Hepatocyte (in vitro differentiated cells): ENCODE measurements at regions not wholly inside any gene's neighbourhood (a gene's known extent, or its start where the extent isn't known, plus 50 kb on each side); places are given as distances from the start of the nearest gene placed in this dataset.

Experiments
- EZH2 ChIP-seq: fragments of 200-600 bp; sonication (generic); IDR thresholded peaks from 2 replicates; pipeline ENCODE4 v1.6.1; 2016; ENCODE audit warnings: antibody characterized with exemption, mild to moderate bottlenecking, borderline replicate concordance
- EZH2phosphoT487 ChIP-seq: fragments of 200-600 bp; sonication (generic); IDR thresholded peaks from one replicate; pipeline ENCODE4 v1.6.1; 2018; ENCODE audit warnings: antibody characterized with exemption, mild to moderate bottlenecking, low read depth, moderate library complexity; ENCODE audit not compliant: unreplicated experiment, severe bottlenecking
- TF ChIP-seq, protein P1 (sequence below): fragments of 200-600 bp; sonication (generic); IDR thresholded peaks from 2 replicates; pipeline ENCODE4 v1.5.1; 2016; ENCODE audit warnings: antibody characterized with exemption, mild to moderate bottlenecking; ENCODE audit not compliant: poor library complexity

DNA sequence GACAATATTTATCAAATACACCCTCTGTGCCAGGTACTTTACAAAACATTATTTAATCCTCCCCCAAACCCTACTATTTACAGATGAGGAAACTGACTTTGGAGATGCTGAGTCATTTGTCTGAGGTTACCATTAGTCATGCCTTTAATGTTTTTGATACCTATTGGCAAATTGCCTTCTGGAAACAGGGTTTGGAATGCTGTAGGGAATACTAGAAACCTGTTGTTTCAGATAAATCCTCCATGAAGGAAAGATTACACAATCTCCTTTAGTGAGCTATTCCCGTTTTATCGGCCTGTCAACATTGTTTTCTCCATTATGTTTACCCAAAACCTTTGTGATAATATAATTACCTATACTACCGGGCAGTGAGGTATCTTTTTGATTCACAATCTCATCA lies 93.6 kb upstream of the ADGRF1 start:
- TF ChIP-seq, protein P1, sequence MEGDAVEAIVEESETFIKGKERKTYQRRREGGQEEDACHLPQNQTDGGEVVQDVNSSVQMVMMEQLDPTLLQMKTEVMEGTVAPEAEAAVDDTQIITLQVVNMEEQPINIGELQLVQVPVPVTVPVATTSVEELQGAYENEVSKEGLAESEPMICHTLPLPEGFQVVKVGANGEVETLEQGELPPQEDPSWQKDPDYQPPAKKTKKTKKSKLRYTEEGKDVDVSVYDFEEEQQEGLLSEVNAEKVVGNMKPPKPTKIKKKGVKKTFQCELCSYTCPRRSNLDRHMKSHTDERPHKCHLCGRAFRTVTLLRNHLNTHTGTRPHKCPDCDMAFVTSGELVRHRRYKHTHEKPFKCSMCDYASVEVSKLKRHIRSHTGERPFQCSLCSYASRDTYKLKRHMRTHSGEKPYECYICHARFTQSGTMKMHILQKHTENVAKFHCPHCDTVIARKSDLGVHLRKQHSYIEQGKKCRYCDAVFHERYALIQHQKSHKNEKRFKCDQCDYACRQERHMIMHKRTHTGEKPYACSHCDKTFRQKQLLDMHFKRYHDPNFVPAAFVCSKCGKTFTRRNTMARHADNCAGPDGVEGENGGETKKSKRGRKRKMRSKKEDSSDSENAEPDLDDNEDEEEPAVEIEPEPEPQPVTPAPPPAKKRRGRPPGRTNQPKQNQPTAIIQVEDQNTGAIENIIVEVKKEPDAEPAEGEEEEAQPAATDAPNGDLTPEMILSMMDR = no peak
- TF ChIP-seq EZH2phosphoT487 (no peak), EZH2 (no peak)
